ENCODE measurements at regions not wholly inside any gene's neighbourhood (a gene's known extent, or its start where the extent isn't known, plus 50 kb on each side); places are given as distances from the start of the nearest gene placed in this dataset.

GRCh38 chr1:187563191-187563590 lies 734.4 kb downstream of the PLA2G4A start:
- H3K27me3 ChIP-seq (ENCODE audit: insufficient read depth, low read depth, low read length), result no peaks in the 10 kb centered on the region
- TF ChIP-seq SMC3 (conservative IDR thresholded peaks at IDR 0.05; ENCODE audit: poor library complexity), result no peak
- no peak for TF ChIP-seq MXI1 (conservative IDR thresholded peaks at IDR 0.05; ENCODE audit: poor library complexity, severe bottlenecking)
- no peak for TF ChIP-seq REST (IDR thresholded peaks at IDR 0.05; ENCODE audit: borderline replicate concordance)
- no peak for TF ChIP-seq POLR2AphosphoS5 (IDR thresholded peaks at IDR 0.05)
- no peak for TF ChIP-seq RAD21 (conservative IDR thresholded peaks at IDR 0.05)
- TF ChIP-seq TAF1 (IDR thresholded peaks at IDR 0.05; ENCODE audit: low read depth), result no peak
- TF ChIP-seq, protein P1, sequence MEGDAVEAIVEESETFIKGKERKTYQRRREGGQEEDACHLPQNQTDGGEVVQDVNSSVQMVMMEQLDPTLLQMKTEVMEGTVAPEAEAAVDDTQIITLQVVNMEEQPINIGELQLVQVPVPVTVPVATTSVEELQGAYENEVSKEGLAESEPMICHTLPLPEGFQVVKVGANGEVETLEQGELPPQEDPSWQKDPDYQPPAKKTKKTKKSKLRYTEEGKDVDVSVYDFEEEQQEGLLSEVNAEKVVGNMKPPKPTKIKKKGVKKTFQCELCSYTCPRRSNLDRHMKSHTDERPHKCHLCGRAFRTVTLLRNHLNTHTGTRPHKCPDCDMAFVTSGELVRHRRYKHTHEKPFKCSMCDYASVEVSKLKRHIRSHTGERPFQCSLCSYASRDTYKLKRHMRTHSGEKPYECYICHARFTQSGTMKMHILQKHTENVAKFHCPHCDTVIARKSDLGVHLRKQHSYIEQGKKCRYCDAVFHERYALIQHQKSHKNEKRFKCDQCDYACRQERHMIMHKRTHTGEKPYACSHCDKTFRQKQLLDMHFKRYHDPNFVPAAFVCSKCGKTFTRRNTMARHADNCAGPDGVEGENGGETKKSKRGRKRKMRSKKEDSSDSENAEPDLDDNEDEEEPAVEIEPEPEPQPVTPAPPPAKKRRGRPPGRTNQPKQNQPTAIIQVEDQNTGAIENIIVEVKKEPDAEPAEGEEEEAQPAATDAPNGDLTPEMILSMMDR (IDR thresholded peaks at IDR 0.05; ENCODE audit: poor library complexity, severe bottlenecking), result no peak
- no peaks in the 10 kb centered on the region for H3K9me2 ChIP-seq (ENCODE audit: insufficient read depth, low read length)
- H3K9ac ChIP-seq (ENCODE audit: low read length), result no peak overlapping the region
- no peak overlapping the region for H3K4me3 ChIP-seq (ENCODE audit: low read length)
- H3K27ac ChIP-seq (ENCODE audit: low read length), result no peak overlapping the region
- no peaks in the 10 kb centered on the region for H3K79me2 ChIP-seq (replicated peaks; ENCODE audit: insufficient read depth, low read length)
- no peaks in the 10 kb centered on the region for H3K36me3 ChIP-seq (ENCODE audit: insufficient read depth, low read length)
- H3K9me3 ChIP-seq (ENCODE audit: low read length), result no peaks in the 10 kb centered on the region
- H3F3A ChIP-seq (ENCODE audit: insufficient read depth, low read length, poor library complexity, severe bottlenecking), result no peaks in the 10 kb centered on the region
- H2AFZ ChIP-seq (ENCODE audit: low read depth, low read length), result no peak overlapping the region
- no peaks in the 10 kb centered on the region for H4K20me1 ChIP-seq (ENCODE audit: insufficient read depth)
- H3K4me2 ChIP-seq (ENCODE audit: low read length), result no peak overlapping the region

GRCh38 chr1:187566354-187566753 lies 737.6 kb downstream of the PLA2G4A start:
- H3K27me3 ChIP-seq (ENCODE audit: insufficient read depth, low read depth, low read length), result no peaks in the 10 kb centered on the region
- H3K79me2 ChIP-seq (replicated peaks; ENCODE audit: insufficient read depth, low read length), result no peaks in the 10 kb centered on the region
- no peaks in the 10 kb centered on the region for H3K36me3 ChIP-seq (ENCODE audit: insufficient read depth, low read length)
- no peak overlapping the region for H3K4me2 ChIP-seq (ENCODE audit: low read length)
- no peak overlapping the region for H3K9ac ChIP-seq (ENCODE audit: low read length)
- no peaks in the 10 kb centered on the region for H3K9me2 ChIP-seq (ENCODE audit: insufficient read depth, low read length)
- no peaks in the 10 kb centered on the region for H3K9me3 ChIP-seq (ENCODE audit: low read length)
- H2AFZ ChIP-seq (ENCODE audit: low read depth, low read length), result no peak overlapping the region
- no peak overlapping the region for H3K4me3 ChIP-seq (ENCODE audit: low read length)
- TF ChIP-seq, protein P1 (IDR thresholded peaks at IDR 0.05; ENCODE audit: poor library complexity, severe bottlenecking), result no peak
- TF ChIP-seq MXI1 (conservative IDR thresholded peaks at IDR 0.05; ENCODE audit: poor library complexity, severe bottlenecking) (no peak), EZH2 (IDR thresholded peaks at IDR 0.05; ENCODE audit: borderline replicate concordance, insufficient read depth, low read length, poor library complexity, severe bottlenecking) (no peak), REST (IDR thresholded peaks at IDR 0.05; ENCODE audit: borderline replicate concordance) (no peak)
- no peaks in the 10 kb centered on the region for H3F3A ChIP-seq (ENCODE audit: insufficient read depth, low read length, poor library complexity, severe bottlenecking)
- no peak overlapping the region for H3K27ac ChIP-seq (ENCODE audit: low read length)
- H4K20me1 ChIP-seq (ENCODE audit: insufficient read depth), result no peaks in the 10 kb centered on the region
